GM12891 (cell line): ENCODE measurements at regions not wholly inside any gene's neighbourhood (a gene's known extent, or its start where the extent isn't known, plus 50 kb on each side); places are given as distances from the start of the nearest gene placed in this dataset.
"Not testable (repeated sequence)": the region's sequence is repeated elsewhere in the genome, so short reads cannot be mapped to it uniquely, and the experiment has no call there.

Experiments used
- DNase-seq: peaks from one replicate; pipeline ENCODE4 v3.0.0; 2011; ENCODE audit warnings: low spot score; ENCODE audit not compliant: insufficient read length
- FAIRE-seq: peaks from 2 replicates; lab custom pipeline; 2011; peaks lifted over from hg19 to GRCh38; lab: Jason Lieb, UNC
- PAX5 ChIP-seq: IDR thresholded peaks from 2 replicates; pipeline ENCODE4 v1.6.1; 2011; ENCODE audit warnings: low read length, moderate library complexity, mild to moderate bottlenecking; ENCODE audit not compliant: insufficient read depth, severe bottlenecking
- POLR2A ChIP-seq: IDR thresholded peaks from 2 replicates; pipeline ENCODE4 v1.6.1; 2011; ENCODE audit warnings: low read depth, low read length, control low read depth
- POLR2AphosphoS5 ChIP-seq: IDR thresholded peaks from 2 replicates; pipeline ENCODE4 v1.6.1; 2011; ENCODE audit warnings: low read depth, low read length, control low read depth
- POU2F2 ChIP-seq: IDR thresholded peaks from 2 replicates; pipeline ENCODE4 v1.6.1; 2011; ENCODE audit warnings: low read depth, mild to moderate bottlenecking, control low read depth, low read length, moderate library complexity
- SPI1 ChIP-seq: IDR thresholded peaks from 2 replicates; pipeline ENCODE4 v1.6.1; 2011; ENCODE audit warnings: low read depth, low read length, control low read depth
- TAF1 ChIP-seq: IDR thresholded peaks from 2 replicates; pipeline ENCODE4 v1.6.1; 2011; ENCODE audit warnings: low read depth, low read length, control low read depth

DNA sequence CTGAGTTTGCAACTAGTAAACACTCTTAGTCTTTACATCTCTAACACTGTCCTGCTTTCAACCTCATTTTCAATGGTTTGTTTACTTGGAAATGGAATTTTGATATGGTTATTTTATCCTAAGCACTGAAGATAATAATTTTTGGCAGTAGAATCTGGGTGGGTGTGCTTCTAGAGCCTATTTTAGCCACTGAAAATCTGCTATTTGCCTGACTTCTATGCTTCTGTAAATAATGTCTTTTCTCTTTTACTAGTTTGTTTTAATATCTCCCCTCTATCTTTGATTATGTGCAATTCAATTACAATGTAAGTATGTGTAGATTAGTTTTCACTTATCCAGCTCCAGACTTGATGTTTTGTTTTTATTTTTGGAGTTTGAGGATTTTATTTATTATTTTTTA lies 197.5 kb downstream of the TUSC1 start:
- FAIRE-seq (no peak), DNase-seq (no peak)

DNA sequence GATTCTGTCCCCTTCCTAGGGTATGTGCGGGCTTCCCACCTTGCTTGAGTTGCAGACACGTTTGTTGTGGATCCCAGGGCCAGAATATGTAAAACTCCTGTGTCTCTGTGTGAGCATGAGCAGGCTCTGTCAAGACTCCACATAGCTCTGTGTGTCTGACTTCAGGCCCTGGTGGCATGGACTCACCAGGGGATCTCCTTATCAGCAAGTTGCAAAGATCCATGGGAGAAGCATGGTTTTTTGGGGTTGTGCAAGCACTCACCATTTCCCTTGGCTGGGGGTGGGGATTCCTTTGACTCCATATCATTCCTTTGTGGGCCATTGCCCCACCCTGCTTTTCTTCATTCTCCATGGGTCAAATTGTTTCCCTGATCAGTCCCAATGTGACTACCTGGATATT lies 205.6 kb downstream of the TUSC1 start:
- no peak for FAIRE-seq
- no peak for TF ChIP-seq TAF1

More for the DNA sequence above, 197.5 kb downstream of the TUSC1 start:
- no peak for TF ChIP-seq POLR2AphosphoS5

DNA sequence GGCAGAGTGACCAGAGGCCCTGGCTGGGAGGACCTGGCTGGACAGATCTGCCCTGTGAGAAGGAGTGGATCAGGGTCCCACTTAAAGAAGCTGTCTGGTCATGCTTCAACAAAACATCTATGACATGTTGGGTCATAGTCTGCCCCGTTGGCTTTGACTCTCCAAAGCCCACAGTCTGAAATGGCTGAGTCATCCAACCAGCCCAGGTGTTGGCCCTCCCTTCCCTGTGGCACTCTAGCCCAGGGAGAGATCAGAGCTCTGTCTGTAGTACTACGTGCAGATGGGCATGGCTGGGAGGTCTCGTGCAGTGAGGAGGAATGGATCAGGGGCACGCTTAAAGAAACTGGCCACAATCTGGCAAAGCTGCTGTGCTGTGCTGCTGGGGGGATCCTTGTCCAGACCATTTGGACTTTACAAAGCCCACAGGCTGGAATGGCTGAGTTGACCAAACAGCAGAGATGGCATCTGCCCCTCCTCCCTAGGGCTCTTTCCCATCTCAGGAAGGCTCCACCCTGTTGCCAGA lies 206.1 kb downstream of the TUSC1 start:
- DNase-seq: no peak
- FAIRE-seq: no peak
- no peak for TF ChIP-seq TAF1
- no peak for TF ChIP-seq PAX5
- TF ChIP-seq POLR2A: no peak
- TF ChIP-seq SPI1: no peak
- no peak for TF ChIP-seq POLR2AphosphoS5
- no peak for TF ChIP-seq POU2F2

More for the DNA sequence above, 205.6 kb downstream of the TUSC1 start:
- no peak for DNase-seq

DNA sequence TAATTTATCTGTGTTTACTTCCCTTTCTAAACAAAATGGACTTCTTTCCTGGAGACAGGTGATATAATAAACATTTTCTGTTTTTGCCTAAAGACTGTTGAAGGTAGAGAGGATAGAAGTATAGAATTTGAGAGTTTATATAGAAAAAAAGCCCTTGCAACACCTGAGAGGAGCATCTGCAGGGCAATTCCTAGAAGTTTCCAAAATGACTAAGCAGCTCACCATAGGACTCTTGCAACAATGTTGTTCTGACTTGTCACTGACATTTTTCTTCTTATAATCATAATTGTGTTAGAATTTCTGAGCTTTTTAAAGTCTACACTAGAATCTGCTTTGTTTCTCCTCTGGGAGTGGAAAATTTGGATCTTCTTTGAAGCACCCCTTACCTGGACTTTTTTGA lies 216.8 kb downstream of the TUSC1 start:
- FAIRE-seq (no peak), DNase-seq (no peak)
- TF ChIP-seq SPI1 (no peak), POLR2AphosphoS5 (no peak), TAF1 (no peak), POU2F2 (no peak), POLR2A (no peak), PAX5 (no peak)

DNA sequence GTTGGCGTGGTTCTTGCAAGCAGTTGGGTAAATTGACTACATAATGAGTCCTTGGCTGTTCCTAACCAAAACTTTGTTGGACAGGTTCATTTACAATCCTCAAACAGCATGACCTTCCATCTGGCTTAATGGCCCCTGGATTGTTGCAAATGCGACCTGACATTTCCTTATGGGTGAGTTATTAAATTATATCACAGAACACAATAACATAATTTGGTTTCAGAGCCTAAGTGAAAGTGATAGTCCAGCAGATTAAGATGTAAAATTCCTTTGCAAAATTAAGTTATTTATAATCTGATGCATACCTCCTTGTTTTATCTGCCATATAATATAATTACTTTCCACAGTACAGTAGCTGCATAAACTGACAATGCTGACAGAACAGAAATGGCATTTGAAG lies 224.4 kb downstream of the TUSC1 start:
- TF ChIP-seq POLR2A (no peak), POLR2AphosphoS5 (no peak), PAX5 (no peak), SPI1 (no peak), TAF1 (no peak), POU2F2 (no peak)
- FAIRE-seq (no peak), DNase-seq (no peak)

DNA sequence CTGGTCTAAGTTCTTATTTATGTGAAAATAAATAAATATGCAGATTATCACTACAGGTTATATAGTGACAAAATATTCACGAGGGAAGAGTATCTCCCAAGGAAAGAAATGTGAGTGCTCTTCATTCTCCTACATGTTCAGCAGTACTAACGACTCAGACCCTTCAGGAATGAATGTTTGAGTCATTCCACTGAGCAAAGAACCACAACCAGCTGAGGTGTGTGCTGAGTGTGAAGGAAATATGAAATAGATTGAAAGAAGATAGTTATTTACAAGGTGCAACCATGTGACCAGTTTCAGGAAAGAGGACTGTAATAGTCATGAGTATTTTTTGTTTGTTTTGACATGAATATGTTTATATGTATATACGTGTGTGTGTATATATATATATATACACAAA lies 228.7 kb downstream of the TUSC1 start:
- no peak for DNase-seq
- TF ChIP-seq POLR2AphosphoS5 (no peak), POU2F2 (no peak)
- no peak for FAIRE-seq

DNA sequence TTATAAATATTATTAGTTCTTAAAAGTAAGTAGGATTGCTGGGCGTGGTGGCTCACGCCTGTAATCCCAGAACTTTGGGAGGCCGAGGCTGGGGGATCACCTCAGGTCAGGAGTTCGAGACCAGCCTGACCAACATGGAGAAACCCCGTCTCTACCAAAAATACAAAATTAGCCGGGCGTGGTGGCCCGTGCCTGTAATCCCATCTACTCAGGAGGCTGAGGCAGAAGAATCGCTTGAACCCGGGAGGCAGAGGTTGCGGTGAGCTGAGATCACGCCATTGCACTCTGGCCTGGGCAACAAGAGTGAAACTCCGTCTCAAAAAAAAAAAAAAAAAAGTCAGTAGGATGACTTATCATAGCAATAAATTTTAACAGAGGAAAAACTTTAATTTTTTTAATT lies 232.5 kb downstream of the TUSC1 start:
- not testable (repeated sequence) for DNase-seq, FAIRE-seq

DNA sequence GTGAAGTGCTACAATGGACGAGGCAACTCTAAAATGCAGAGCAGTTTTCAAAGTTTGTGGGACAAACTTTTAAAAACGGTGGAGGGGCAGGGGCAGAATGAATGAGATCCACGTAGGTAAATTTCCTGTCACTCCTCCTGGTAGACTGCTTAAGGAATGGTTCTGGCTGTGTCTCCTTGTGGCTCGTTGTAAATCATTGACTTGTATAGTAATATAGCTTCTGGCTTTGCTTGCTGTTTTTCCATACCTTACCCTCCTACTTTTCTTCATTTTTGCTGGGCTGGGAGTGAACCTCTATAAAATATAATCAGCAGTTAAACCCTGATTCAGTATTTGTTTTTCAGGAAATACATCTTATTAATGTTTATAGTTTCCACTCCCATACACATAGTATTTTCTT lies 235.7 kb downstream of the TUSC1 start:
- TF ChIP-seq TAF1 (no peak), SPI1 (no peak), PAX5 (no peak)
- FAIRE-seq (no peak), DNase-seq (no peak)

DNA sequence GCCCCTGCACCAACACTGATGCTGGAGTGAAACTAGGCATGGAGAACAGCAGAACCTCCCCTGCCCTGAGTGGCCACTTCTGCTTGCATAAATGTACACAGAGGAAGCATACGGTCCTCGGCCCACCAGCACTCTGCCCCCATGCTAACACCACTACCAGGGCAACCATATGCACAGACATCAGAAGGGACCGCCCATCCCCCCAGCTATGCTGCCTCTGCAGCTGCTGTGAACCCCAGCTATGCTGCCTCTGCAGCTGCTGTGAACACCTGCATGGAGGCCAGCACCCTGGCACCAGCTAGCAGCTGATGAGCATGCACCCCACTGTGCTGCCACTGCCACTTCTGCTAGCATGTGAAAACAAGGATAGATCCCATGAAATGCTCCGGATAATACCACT lies 250.3 kb downstream of the TUSC1 start:
- DNase-seq: no peak
- TF ChIP-seq PAX5 (no peak), TAF1 (no peak), POLR2AphosphoS5 (no peak), POLR2A (no peak), SPI1 (no peak), POU2F2 (no peak)
- FAIRE-seq: no peak

DNA sequence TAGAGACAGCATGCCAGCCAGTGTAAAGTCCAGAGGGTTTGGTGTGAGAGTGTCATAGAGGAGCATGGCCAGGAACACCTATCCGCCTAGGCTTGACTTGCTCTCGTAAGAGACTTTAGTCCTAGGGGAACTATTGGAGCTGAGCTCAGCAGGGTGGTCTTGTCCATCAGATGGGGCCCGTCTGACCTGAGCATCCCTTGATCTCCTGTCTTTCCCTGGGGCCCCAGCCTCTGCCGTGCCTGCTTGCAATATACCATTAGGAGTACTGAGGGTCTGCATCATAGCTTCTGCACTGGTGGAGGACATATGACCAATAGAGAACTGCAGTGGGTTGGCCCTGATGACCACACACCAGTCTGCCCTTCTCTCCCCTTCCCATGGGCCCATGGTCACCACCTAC lies 251.0 kb downstream of the TUSC1 start:
- TF ChIP-seq TAF1 (no peak), POLR2AphosphoS5 (no peak), POU2F2 (no peak), POLR2A (no peak), PAX5 (no peak), SPI1 (no peak)
- no peak for FAIRE-seq
- DNase-seq: no peak

DNA sequence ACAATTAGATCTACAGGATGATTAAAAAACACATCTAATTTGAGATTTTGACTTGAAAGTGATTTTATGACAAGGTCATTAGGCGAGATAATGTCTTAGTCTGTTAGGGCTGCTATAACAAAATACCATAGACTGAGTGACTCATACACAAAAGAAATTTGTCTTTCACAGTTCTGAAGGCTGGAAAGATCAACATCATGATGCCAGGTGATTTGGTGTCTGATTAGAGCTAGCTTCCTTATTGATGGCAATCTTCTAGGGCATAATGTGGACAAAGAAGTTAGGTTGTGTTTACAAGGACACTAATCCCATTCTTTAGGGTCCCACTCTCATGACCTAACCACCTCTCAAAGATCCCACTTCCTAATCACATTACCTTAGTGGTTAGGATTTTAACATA lies 256.7 kb downstream of the TUSC1 start:
- DNase-seq: no peak
- FAIRE-seq: no peak
- TF ChIP-seq PAX5 (no peak), SPI1 (no peak), POLR2AphosphoS5 (no peak), POU2F2 (no peak), TAF1 (no peak), POLR2A (no peak)

DNA sequence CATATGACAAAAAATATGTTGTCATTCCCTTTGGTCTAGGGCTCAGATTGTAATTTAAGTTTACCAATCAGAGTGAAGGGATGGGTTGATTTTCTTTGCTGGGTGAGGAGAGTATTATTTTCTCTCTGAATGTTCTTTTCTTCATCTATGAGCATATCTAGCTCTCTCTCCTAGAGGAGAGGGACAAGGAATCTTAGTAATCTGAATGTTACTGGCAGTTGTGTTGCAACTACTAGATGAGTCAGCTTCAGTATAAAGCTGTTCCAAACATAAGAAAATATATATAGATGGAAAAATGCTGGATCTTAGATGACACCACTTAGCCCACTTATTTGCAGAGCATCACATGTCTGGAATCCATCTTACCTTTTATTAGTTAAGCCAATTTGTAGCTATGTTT lies 259.3 kb downstream of the TUSC1 start:
- no peak for FAIRE-seq
- TF ChIP-seq SPI1 (no peak), TAF1 (no peak), PAX5 (no peak), POLR2A (no peak), POU2F2 (no peak)
- no peak for DNase-seq
